A204.1 (cell line): ENCODE measurements at regions not wholly inside any gene's neighbourhood (a gene's known extent, or its start where the extent isn't known, plus 50 kb on each side); places are given as distances from the start of the nearest gene placed in this dataset.

Source experiments
- FAIRE-seq: peaks from 2 replicates; lab custom pipeline; 2012; peaks lifted over from hg19 to GRCh38; lab: Jason Lieb, UNC

GRCh38 chr13:106941779-106942178 lies 373.8 kb upstream of the ARGLU1 start:
- no peak for FAIRE-seq

- no peak for FAIRE-seq
Measured at GRCh38 chr13:106927421-106927820, 359.5 kb upstream of the ARGLU1 start.

GRCh38 chr13:106922384-106922783 lies 354.4 kb upstream of the ARGLU1 start:
- no peak for FAIRE-seq

- FAIRE-seq, result no peak
Measured at GRCh38 chr13:106919638-106920037, 351.7 kb upstream of the ARGLU1 start.

GRCh38 chr13:106919133-106919532 lies 351.2 kb upstream of the ARGLU1 start:
- FAIRE-seq, result no peak

- FAIRE-seq, result no peak
Measured at GRCh38 chr13:106918557-106918860, 350.6 kb upstream of the ARGLU1 start.

GRCh38 chr13:106917673-106918556 lies 350.0 kb upstream of the ARGLU1 start:
- peak; percentile 47 for FAIRE-seq

- no peak for FAIRE-seq
Measured at GRCh38 chr13:106917024-106917571, 349.2 kb upstream of the ARGLU1 start.

GRCh38 chr13:106916329-106916976 lies 348.5 kb upstream of the ARGLU1 start:
- no peak for FAIRE-seq

- no peak for FAIRE-seq
Measured at GRCh38 chr13:106915146-106915545, 347.2 kb upstream of the ARGLU1 start.

GRCh38 chr13:106911627-106912026 lies 343.7 kb upstream of the ARGLU1 start:
- no peak for FAIRE-seq

GRCh38 chr13:106911020-106911419 lies 343.1 kb upstream of the ARGLU1 start:
- no peak for FAIRE-seq

GRCh38 chr13:106906426-106906996 lies 338.6 kb upstream of the ARGLU1 start:
- no peak for FAIRE-seq

GRCh38 chr13:106905380-106906162 lies 337.6 kb upstream of the ARGLU1 start:
- FAIRE-seq, result no peak

- no peak for FAIRE-seq
Measured at GRCh38 chr13:106899442-106899841, 331.5 kb upstream of the ARGLU1 start.

GRCh38 chr13:106898231-106898630 lies 330.3 kb upstream of the ARGLU1 start:
- no peak for FAIRE-seq

GRCh38 chr13:106888148-106888547 lies 320.2 kb upstream of the ARGLU1 start:
- no peak for FAIRE-seq

- FAIRE-seq, result no peak
Measured at GRCh38 chr13:106887686-106888085, 319.7 kb upstream of the ARGLU1 start.

- FAIRE-seq, result no peak
Measured at GRCh38 chr13:106883976-106884375, 316.0 kb upstream of the ARGLU1 start.

- FAIRE-seq, result no peak
Measured at GRCh38 chr13:106882246-106882645, 314.3 kb upstream of the ARGLU1 start.

- FAIRE-seq, result no peak
Measured at GRCh38 chr13:106879806-106880205, 311.9 kb upstream of the ARGLU1 start.

- FAIRE-seq, result no peak
Measured at GRCh38 chr13:106874323-106874722, 306.4 kb upstream of the ARGLU1 start.
